Kidney (tissue), 13 donors: ENCODE measurements at regions not wholly inside any gene's neighbourhood (a gene's known extent, or its start where the extent isn't known, plus 50 kb on each side); places are given as distances from the start of the nearest gene placed in this dataset.

Experiments
- DNase-seq, 5 donors: peaks; one replicate each; pipeline ENCODE4 v3.0.0-alpha.2; 2013 to 2020
- FAIRE-seq: peaks from 2 replicates; lab custom pipeline; 2012; peaks lifted over from hg19 to GRCh38; lab: Jason Lieb, UNC
- H3K27ac ChIP-seq, 2 donors: one replicate each; pipeline ENCODE4 v1.7.0; 2013; ENCODE audit warnings: low read depth in 2 of 2, low read length in 2 of 2, inconsistent platforms in 1 of 2
- H3K27me3 ChIP-seq: one replicate; pipeline ENCODE4 v1.7.1; 2013; ENCODE audit warnings: low read length, inconsistent platforms; ENCODE audit not compliant: control insufficient read depth, insufficient read depth
- H3K36me3 ChIP-seq, 3 donors: one replicate each; pipeline versions ENCODE4 v1.7.0 to v1.7.1; 2013; ENCODE audit warnings: low read length in 3 of 3, control low read depth in 1 of 3, inconsistent platforms in 1 of 3; ENCODE audit not compliant: insufficient read depth in 3 of 3, control insufficient read depth in 2 of 3
- H3K4me1 ChIP-seq, 3 donors: one replicate each; pipeline versions ENCODE4 v1.7.0 to v1.7.1; 2013; ENCODE audit warnings: low read length in 3 of 3, inconsistent platforms in 1 of 3, low read depth in 1 of 3; ENCODE audit not compliant: control insufficient read depth in 2 of 3, insufficient read depth in 2 of 3
- H3K4me3 ChIP-seq, 3 donors: one replicate each; pipeline versions ENCODE4 v1.7.0 to v1.8.1; 2013; ENCODE audit warnings: low read length in 3 of 3, control low read depth in 1 of 3, inconsistent platforms in 1 of 3
- H3K9ac ChIP-seq, 3 donors: one replicate each; pipeline versions ENCODE4 v1.7.0 to v1.7.1; 2013; ENCODE audit warnings: low read length in 3 of 3, control low read depth in 1 of 3, inconsistent platforms in 1 of 3
- H3K9me3 ChIP-seq, 3 donors: one replicate each; pipeline versions ENCODE4 v1.7.0 to v1.7.1; 2013; ENCODE audit warnings: low read length in 3 of 3, control low read depth in 1 of 3, inconsistent platforms in 1 of 3; ENCODE audit not compliant: control insufficient read depth in 2 of 3, insufficient read depth in 1 of 3
- intact Hi-C: fragments of 100-400 bp; cut with DNase I; formaldehyde crosslinking; loops from one replicate; pipeline ENCODE4 v1.11.1; 2022
- TF ChIP-seq, protein P1 (sequence below): IDR thresholded peaks from 3 replicates; pipeline ENCODE4 v1.5.1; 2012; ENCODE audit warnings: mild to moderate bottlenecking, moderate library complexity, borderline replicate concordance; ENCODE audit not compliant: insufficient read depth; ENCODE audit errors: extremely low read depth
- donor health status: control.
- donor health status: control.
- donor health status: control.
- donor health status: control.
- donor health status: control.
- donor health status: DM: yes; HTN: yes; CAD: no.
- donor health status: Normal renal cell carcinoma (clear cell type).

DNA sequence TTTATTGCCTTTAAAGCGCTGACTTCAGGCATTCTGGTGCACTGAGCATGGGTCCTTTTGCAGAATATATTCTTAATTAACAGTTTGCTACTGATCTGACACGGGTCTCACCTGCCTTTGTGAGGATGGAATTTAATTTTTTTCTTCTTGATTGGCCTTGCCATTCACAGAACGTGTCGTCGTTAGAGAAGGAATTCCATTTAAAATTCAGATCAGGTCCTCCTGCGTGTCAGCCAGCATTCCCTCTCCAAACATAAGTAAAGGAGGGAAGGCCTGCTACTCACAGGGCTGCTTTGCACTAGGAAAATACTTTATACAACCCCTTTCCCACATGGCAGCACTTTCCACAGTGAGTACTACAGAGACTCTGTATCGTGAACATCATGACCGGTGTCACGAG is 492.7 kb downstream of the NTRK3 start:
- Histone ChIP-seq H3K27me3 (no peaks in the 10 kb centered on the region), H3K4me1 (peaks cover 0 to 7% (median 0%) of the 10 kb centered on the region in 3 donors), H3K9ac (no peak overlapping the region), H3K9me3 (no peaks in the 10 kb centered on the region), H3K4me3 (no peak overlapping the region), H3K36me3 (no peaks in the 10 kb centered on the region), H3K27ac (no peak overlapping the region)
- no peak for DNase-seq
- intact Hi-C loops: no loop called here
- no peak for FAIRE-seq
- TF ChIP-seq, protein P1, sequence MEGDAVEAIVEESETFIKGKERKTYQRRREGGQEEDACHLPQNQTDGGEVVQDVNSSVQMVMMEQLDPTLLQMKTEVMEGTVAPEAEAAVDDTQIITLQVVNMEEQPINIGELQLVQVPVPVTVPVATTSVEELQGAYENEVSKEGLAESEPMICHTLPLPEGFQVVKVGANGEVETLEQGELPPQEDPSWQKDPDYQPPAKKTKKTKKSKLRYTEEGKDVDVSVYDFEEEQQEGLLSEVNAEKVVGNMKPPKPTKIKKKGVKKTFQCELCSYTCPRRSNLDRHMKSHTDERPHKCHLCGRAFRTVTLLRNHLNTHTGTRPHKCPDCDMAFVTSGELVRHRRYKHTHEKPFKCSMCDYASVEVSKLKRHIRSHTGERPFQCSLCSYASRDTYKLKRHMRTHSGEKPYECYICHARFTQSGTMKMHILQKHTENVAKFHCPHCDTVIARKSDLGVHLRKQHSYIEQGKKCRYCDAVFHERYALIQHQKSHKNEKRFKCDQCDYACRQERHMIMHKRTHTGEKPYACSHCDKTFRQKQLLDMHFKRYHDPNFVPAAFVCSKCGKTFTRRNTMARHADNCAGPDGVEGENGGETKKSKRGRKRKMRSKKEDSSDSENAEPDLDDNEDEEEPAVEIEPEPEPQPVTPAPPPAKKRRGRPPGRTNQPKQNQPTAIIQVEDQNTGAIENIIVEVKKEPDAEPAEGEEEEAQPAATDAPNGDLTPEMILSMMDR: no peak

DNA sequence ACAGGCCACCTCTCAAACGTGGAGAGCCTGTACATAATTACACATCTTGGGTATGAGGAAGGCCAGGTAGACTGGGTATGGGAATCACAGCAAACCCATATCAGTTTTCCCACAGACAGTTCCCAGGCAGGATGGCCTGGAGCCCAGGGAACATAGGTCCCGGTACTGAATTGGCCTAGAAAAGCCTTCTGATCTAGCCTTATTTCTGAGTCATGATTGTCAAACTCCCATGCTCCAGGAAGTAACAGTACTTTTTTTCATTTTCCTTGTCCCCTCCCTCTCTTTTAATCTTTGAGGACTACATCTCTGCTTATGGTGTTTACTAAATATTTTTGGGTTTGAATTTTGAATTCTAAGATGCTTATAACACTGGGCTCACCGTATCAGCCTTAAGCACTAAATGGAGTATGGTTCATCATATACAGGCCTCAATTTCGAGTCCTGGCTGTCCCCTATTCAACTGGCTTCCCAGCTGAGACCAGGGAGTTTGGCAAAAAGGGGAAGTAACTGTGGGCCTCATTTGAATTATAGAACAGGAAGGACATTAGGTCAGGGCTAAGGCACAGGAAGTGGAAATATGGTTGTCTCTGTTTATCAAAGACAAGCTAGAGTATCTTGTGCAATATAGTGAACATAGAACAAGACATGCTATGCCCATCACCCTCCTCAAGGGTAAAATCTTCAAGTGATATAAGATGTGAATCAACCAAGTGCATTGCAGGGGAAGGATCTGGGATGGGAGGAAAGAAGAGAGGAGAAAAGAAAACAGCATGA is 494.6 kb downstream of the NTRK3 start:
- FAIRE-seq (no peak), DNase-seq (no peak)
- intact Hi-C loops: no loop called here
- peaks cover 0 to 11% (median 0%) of the 10 kb centered on the region in 3 donors for H3K4me1 ChIP-seq
- TF ChIP-seq, protein P1: no peak
- no peaks in the 10 kb centered on the region for H3K27me3 ChIP-seq
- H3K4me3 ChIP-seq: no peak overlapping the region
- no peaks in the 10 kb centered on the region for H3K9me3 ChIP-seq
- no peak overlapping the region for H3K9ac ChIP-seq
- H3K27ac ChIP-seq: peak overlapping the region in 1 of 2 donors; percentile 40
- H3K36me3 ChIP-seq: no peaks in the 10 kb centered on the region

DNA sequence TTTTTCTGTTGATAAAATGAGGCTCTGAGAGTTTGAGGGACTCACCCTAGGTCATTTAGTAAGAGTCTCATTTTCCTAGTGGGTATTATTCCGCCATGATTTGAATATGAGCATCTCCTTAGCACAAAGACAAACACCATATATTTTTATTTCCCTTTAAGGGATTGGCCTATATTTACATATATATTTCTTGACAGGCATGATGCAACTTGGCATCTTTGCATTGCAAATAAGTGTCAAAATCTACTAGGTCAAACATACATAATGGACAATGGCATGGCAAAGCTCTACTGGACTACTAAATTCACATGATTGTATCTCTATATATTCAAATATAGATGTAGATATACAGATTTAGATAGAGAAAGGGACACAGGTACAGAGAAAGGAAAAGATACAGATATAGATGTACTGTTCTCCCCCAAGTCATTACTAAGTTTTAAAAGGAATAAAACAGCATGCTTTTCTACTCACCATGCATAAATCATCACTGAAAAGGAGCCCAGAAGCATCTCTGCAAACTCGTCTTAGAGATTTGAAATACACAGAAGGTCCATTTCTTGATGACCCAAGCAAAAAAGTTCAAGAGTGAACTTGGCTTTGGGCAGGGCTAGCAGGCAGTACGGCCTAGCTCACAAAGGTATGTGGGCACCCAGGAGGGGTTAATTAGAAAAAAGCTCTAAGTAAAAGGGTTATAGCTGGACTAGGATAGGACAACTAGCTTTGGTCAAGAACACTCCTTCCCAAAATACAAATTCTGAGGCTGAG is 495.8 kb downstream of the NTRK3 start:
- intact Hi-C loops: no loop called here
- no peak overlapping the region for H3K27ac ChIP-seq
- DNase-seq: no peak
- H3K9me3 ChIP-seq: no peaks in the 10 kb centered on the region
- H3K36me3 ChIP-seq: no peaks in the 10 kb centered on the region
- H3K9ac ChIP-seq: no peak overlapping the region
- H3K4me3 ChIP-seq: no peak overlapping the region
- FAIRE-seq: no peak
- H3K4me1 ChIP-seq: peaks cover 0 to 11% (median 0%) of the 10 kb centered on the region in 3 donors
- TF ChIP-seq, protein P1: no peak
- no peaks in the 10 kb centered on the region for H3K27me3 ChIP-seq
